AG04449 (cell line): ENCODE measurements at regions not wholly inside any gene's neighbourhood (a gene's known extent, or its start where the extent isn't known, plus 50 kb on each side); places are given as distances from the start of the nearest gene placed in this dataset.

Experiments used
- CTCF ChIA-PET: fragments of 350-600 bp; formaldehyde crosslinking; extraction: SDS; loops from one replicate; lab custom pipeline; 2021; ENCODE audit warnings: antibody characterized with exemption; lab: Yijun Ruan, JAX
- POLR2A ChIA-PET: fragments of 400-600, 350-600 bp; formaldehyde crosslinking; extraction: SDS; loops from one replicate; lab custom pipeline; 2020; ENCODE audit warnings: antibody characterized with exemption, inconsistent platforms; lab: Yijun Ruan, JAX
- DNase-seq: peaks from one replicate; pipeline ENCODE4 v3.0.0-alpha.2; 2010; ENCODE audit warnings: low read depth, low spot score
- H3K4me3 ChIP-seq: 2 replicates; pipeline ENCODE4 v1.5.1; 2011; ENCODE audit warnings: low read depth, mild to moderate bottlenecking, control low read depth, low read length
- TF ChIP-seq, protein P1 (sequence below): IDR thresholded peaks from one replicate; pipeline ENCODE4 v1.5.1; 2011; ENCODE audit warnings: mild to moderate bottlenecking, moderate library complexity, low read length, control low read depth, inconsistent platforms; ENCODE audit not compliant: insufficient read depth; ENCODE audit errors: missing control alignments

DNA sequence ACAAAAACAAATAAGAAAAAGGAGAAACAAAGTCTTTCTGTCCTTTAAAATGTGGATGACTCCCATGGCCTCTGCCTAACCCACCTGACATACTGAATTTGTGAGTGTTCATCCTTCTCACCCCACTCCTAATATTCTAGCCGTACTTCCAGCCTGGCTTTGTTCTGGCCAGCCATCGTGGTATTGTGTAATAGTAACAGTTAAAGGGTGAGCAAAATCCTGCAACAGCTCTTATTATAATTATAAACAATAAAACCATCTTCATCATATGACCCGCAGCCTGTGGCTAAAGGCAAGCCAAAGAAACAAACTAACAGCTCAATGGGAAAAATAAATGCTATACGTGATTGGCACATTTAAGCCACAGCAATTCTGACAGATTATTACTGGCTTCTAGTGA lies 721.6 kb upstream of the TENM4 start:
- ChIA-PET CTCF (interaction anchor here (1.0 to 2.1 kb wide), 3 partner anchors 9 to 454 kb away, joined by 3 to 5 read pairs (median 4); no protein-coding TSS in a partner anchor), POLR2A (no interaction called here)
- H3K4me3 ChIP-seq = no peak overlapping the region
- TF ChIP-seq, protein P1, sequence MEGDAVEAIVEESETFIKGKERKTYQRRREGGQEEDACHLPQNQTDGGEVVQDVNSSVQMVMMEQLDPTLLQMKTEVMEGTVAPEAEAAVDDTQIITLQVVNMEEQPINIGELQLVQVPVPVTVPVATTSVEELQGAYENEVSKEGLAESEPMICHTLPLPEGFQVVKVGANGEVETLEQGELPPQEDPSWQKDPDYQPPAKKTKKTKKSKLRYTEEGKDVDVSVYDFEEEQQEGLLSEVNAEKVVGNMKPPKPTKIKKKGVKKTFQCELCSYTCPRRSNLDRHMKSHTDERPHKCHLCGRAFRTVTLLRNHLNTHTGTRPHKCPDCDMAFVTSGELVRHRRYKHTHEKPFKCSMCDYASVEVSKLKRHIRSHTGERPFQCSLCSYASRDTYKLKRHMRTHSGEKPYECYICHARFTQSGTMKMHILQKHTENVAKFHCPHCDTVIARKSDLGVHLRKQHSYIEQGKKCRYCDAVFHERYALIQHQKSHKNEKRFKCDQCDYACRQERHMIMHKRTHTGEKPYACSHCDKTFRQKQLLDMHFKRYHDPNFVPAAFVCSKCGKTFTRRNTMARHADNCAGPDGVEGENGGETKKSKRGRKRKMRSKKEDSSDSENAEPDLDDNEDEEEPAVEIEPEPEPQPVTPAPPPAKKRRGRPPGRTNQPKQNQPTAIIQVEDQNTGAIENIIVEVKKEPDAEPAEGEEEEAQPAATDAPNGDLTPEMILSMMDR = no peak
- DNase-seq = no peak

- H3K4me3 ChIP-seq = no peak overlapping the region
- TF ChIP-seq, protein P1 = no peak
- ChIA-PET POLR2A (no interaction called here), CTCF (interaction anchor here (0.9 to 4.4 kb wide), 4 partner anchors 10 to 1512 kb away, joined by 3 to 72 read pairs (median 12); no protein-coding TSS in a partner anchor)
- DNase-seq = no peak
These were observed 716.6 kb upstream of the TENM4 start for GRCh38 chr11:80157447-80157846.

GRCh38 chr11:80156062-80156461 lies 715.2 kb upstream of the TENM4 start:
- TF ChIP-seq, protein P1 = no peak
- no peak overlapping the region for H3K4me3 ChIP-seq
- ChIA-PET POLR2A (no interaction called here), CTCF (interaction anchor here (0.7 to 4.4 kb wide), 19 partner anchors 9 to 1511 kb away, joined by 3 to 72 read pairs (median 4); no protein-coding TSS in a partner anchor)
- DNase-seq = no peak

DNA sequence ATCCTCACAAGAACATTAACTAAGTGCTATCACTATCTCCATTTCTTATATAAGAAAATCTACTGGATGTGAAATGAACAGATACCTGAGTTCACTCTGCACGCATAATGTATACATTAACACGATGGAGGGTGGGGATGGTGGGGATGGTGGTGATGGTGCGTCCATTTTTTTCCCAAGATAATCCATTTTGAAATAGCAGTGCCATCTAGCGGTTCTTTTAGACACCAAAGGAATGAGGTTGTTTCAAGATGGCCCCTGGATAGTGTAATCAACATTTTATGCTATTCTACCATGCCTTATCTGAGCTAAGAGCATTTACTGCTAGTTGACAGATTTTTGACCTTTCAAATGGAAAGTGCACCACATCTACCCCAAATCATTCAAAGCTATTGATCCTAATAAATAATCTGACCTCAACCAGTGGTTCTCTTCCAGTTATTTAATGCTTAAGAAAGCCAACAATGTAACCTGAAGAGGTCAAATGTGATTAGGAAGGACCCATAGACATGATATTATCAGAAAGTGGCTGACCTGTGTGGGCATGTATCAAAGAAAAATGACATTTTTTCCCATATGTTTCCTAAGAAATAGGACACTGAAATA lies 714.7 kb upstream of the TENM4 start:
- no peak for DNase-seq
- ChIA-PET POLR2A (no interaction called here), CTCF (interaction anchor here (0.7 to 4.4 kb wide), 21 partner anchors 9 to 1510 kb away, joined by 3 to 72 read pairs (median 4); no protein-coding TSS in a partner anchor)

GRCh38 chr11:80146232-80146631 lies 705.4 kb upstream of the TENM4 start:
- ChIA-PET CTCF (interaction anchor here (1.4 to 3.7 kb wide), 2 partner anchors 10 to 12 kb away, joined by 3 to 21 read pairs; no protein-coding TSS in a partner anchor), POLR2A (no interaction called here)
- no peak for DNase-seq
- H3K4me3 ChIP-seq = no peak overlapping the region
- TF ChIP-seq, protein P1 = no peak

More for the DNA sequence above, 714.7 kb upstream of the TENM4 start:
- TF ChIP-seq, protein P1 = peak; percentile 55
- H3K4me3 ChIP-seq = no peak overlapping the region

- TF ChIP-seq, protein P1 = no peak
- H3K4me3 ChIP-seq = no peak overlapping the region
- ChIA-PET CTCF (interaction anchor here (3.7 kb wide), 1 partner anchor 11 kb away, joined by 21 read pairs; no protein-coding TSS in a partner anchor), POLR2A (no interaction called here)
- DNase-seq = no peak
These were observed 704.2 kb upstream of the TENM4 start for GRCh38 chr11:80144897-80145594.
